K562 (cell line): ENCODE measurements at regions not wholly inside any gene's neighbourhood (a gene's known extent, or its start where the extent isn't known, plus 50 kb on each side); places are given as distances from the start of the nearest gene placed in this dataset.

ENCODE experiments used
- BRD4 ChIP-seq: fragments of 200-600 bp; sonication (generic); IDR thresholded peaks from 2 replicates; pipeline ENCODE4 v1.6.1; 2017; ENCODE audit warnings: inconsistent platforms
- ESRRB ChIP-seq: fragments of 250-450 bp; sonication (Bioruptor Pico); IDR thresholded peaks from 2 replicates; pipeline ENCODE4 v1.5.0; 2020; ENCODE audit warnings: mild to moderate bottlenecking, moderate library complexity, borderline replicate concordance
- HDAC8 ChIP-seq: fragments of 450-650 bp; IDR thresholded peaks from 2 replicates; pipeline ENCODE4 v1.6.1; 2016; ENCODE audit warnings: mild to moderate bottlenecking, missing genetic modification characterization, moderate library complexity, missing compliant biosample characterization
- HNRNPL ChIP-seq: fragments of 200-400 bp; formaldehyde crosslinking; IDR thresholded peaks from 2 replicates; pipeline ENCODE4 v1.6.1; 2017; ENCODE audit warnings: low read depth, mild to moderate bottlenecking, low read length
- MCM3 ChIP-seq: fragments of 450-650 bp; IDR thresholded peaks from 2 replicates; pipeline ENCODE4 v1.6.1; 2016
- NEUROD1 ChIP-seq: fragments of 150-350 bp; IDR thresholded peaks from 2 replicates; pipeline ENCODE4 v1.6.1; 2014; ENCODE audit warnings: borderline replicate concordance, low read length, low read depth; ENCODE audit not compliant: partially characterized antibody
- POLR2B ChIP-seq: fragments of 450-650 bp; IDR thresholded peaks from 2 replicates; pipeline ENCODE4 v1.6.1; 2018; ENCODE audit warnings: low read depth; ENCODE audit not compliant: partially characterized antibody
- SRSF7 ChIP-seq: fragments of 200-400 bp; formaldehyde crosslinking; optimal IDR thresholded peaks from 2 replicates; pipeline ENCODE3; 2017; ENCODE audit warnings: mild to moderate bottlenecking, low read depth, low read length
- ZNF324 ChIP-seq: fragments of 250-450 bp; sonication (Bioruptor Pico); IDR thresholded peaks from 2 replicates; pipeline ENCODE4 v1.4.0; 2020; ENCODE audit warnings: mild to moderate bottlenecking
- ZNF668 ChIP-seq: fragments of 250-450 bp; sonication (Bioruptor Pico); IDR thresholded peaks from 2 replicates; pipeline ENCODE4 v1.8.0; 2022; ENCODE audit warnings: mild to moderate bottlenecking, inconsistent platforms
- TF ChIP-seq, protein P1 (sequence below), 2 experiments: fragments of 450-650 bp in 1 of 2; sonication (generic) in 1 of 2; formaldehyde crosslinking in 1 of 2; IDR thresholded peaks; 2 replicates each; pipeline versions ENCODE4 v1.7.1 to v1.9.0; 2016 to 2022; ENCODE audit warnings: inconsistent platforms in 1 of 2, mild to moderate bottlenecking in 1 of 2, missing genetic modification reagents in 1 of 2
- TF ChIP-seq, protein P2 (sequence below): fragments of 450-650 bp; IDR thresholded peaks from 2 replicates; pipeline ENCODE4 v1.7.1; 2018; ENCODE audit warnings: mild to moderate bottlenecking, low read depth; ENCODE audit not compliant: partially characterized antibody
- TF ChIP-seq, protein P3 (sequence below): fragments of 250-450 bp; sonication (Bioruptor Pico); IDR thresholded peaks from 2 replicates; pipeline ENCODE4 v1.8.0; 2021; ENCODE audit warnings: moderate library complexity, mild to moderate bottlenecking, inconsistent platforms

GRCh38 chr6:142544199-142544838, 242.5 kb downstream of the ADGRG6 start (continued):
- TF ChIP-seq, protein P1, sequence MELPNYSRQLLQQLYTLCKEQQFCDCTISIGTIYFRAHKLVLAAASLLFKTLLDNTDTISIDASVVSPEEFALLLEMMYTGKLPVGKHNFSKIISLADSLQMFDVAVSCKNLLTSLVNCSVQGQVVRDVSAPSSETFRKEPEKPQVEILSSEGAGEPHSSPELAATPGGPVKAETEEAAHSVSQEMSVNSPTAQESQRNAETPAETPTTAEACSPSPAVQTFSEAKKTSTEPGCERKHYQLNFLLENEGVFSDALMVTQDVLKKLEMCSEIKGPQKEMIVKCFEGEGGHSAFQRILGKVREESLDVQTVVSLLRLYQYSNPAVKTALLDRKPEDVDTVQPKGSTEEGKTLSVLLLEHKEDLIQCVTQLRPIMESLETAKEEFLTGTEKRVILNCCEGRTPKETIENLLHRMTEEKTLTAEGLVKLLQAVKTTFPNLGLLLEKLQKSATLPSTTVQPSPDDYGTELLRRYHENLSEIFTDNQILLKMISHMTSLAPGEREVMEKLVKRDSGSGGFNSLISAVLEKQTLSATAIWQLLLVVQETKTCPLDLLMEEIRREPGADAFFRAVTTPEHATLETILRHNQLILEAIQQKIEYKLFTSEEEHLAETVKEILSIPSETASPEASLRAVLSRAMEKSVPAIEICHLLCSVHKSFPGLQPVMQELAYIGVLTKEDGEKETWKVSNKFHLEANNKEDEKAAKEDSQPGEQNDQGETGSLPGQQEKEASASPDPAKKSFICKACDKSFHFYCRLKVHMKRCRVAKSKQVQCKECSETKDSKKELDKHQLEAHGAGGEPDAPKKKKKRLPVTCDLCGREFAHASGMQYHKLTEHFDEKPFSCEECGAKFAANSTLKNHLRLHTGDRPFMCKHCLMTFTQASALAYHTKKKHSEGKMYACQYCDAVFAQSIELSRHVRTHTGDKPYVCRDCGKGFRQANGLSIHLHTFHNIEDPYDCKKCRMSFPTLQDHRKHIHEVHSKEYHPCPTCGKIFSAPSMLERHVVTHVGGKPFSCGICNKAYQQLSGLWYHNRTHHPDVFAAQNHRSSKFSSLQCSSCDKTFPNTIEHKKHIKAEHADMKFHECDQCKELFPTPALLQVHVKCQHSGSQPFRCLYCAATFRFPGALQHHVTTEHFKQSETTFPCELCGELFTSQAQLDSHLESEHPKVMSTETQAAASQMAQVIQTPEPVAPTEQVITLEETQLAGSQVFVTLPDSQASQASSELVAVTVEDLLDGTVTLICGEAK (IDR thresholded peaks at IDR 0.05) = no peak
- TF ChIP-seq, protein P1 (CRISPR knock-in tag; IDR thresholded peaks at IDR 0.05) = no peak
- TF ChIP-seq POLR2B (no peak), ESRRB (CRISPR knock-in tag) (no peak), ZNF668 (CRISPR knock-in tag) (no peak), MCM3 (no peak), HNRNPL (no peak), BRD4 (no peak), ZNF324 (CRISPR knock-in tag) (no peak), SRSF7 (no peak), NEUROD1 (no peak), HDAC8 (no peak)
- TF ChIP-seq, protein P2, sequence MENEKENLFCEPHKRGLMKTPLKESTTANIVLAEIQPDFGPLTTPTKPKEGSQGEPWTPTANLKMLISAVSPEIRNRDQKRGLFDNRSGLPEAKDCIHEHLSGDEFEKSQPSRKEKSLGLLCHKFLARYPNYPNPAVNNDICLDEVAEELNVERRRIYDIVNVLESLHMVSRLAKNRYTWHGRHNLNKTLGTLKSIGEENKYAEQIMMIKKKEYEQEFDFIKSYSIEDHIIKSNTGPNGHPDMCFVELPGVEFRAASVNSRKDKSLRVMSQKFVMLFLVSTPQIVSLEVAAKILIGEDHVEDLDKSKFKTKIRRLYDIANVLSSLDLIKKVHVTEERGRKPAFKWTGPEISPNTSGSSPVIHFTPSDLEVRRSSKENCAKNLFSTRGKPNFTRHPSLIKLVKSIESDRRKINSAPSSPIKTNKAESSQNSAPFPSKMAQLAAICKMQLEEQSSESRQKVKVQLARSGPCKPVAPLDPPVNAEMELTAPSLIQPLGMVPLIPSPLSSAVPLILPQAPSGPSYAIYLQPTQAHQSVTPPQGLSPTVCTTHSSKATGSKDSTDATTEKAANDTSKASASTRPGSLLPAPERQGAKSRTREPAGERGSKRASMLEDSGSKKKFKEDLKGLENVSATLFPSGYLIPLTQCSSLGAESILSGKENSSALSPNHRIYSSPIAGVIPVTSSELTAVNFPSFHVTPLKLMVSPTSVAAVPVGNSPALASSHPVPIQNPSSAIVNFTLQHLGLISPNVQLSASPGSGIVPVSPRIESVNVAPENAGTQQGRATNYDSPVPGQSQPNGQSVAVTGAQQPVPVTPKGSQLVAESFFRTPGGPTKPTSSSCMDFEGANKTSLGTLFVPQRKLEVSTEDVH = no peak
- TF ChIP-seq, protein P3, sequence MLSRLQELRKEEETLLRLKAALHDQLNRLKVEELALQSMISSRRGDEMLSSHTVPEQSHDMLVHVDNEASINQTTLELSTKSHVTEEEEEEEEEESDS (CRISPR knock-in tag) = no peak
